Right lobe of liver (tissue), 6 donors: ENCODE measurements at regions not wholly inside any gene's neighbourhood (a gene's known extent, or its start where the extent isn't known, plus 50 kb on each side); places are given as distances from the start of the nearest gene placed in this dataset.

Experiments used
- ATAC-seq, 4 donors: fragments of 200-7000 bp; cut with Tn5 transposase; one replicate each; pipeline ENCODE4 v1.9.1; 2020; ENCODE audit warnings: mild to moderate bottlenecking in 4 of 4, moderate library complexity in 4 of 4
- DNase-seq, 3 donors: peaks; one replicate each; pipeline ENCODE4 v3.0.0-alpha.2; 2020
- H3K27ac ChIP-seq, 3 donors: fragments of 200-600 bp; one replicate each; pipeline ENCODE4 v1.8.0; 2022
- H3K27me3 ChIP-seq, 2 donors: fragments of 200-600 bp; one replicate each; pipeline ENCODE4 v1.8.0; 2022
- H3K36me3 ChIP-seq, 4 donors: fragments of 200-600 bp; sonication (generic) in 1 of 4; one replicate each; pipeline versions ENCODE4 v1.5.1 to v1.8.0; 2017 to 2022; ENCODE audit warnings: control low read depth in 1 of 4
- H3K4me1 ChIP-seq, 4 donors: fragments of 200-600 bp; sonication (generic) in 1 of 4; one replicate each; pipeline versions ENCODE4 v1.5.1 to v1.8.0; 2017 to 2022; ENCODE audit warnings: control low read depth in 1 of 4
- H3K4me3 ChIP-seq, 3 donors: fragments of 200-600 bp; one replicate each; pipeline ENCODE4 v1.8.0; 2022
- H3K9me3 ChIP-seq, 4 donors: fragments of 200-600 bp; sonication (generic) in 1 of 4; one replicate each; pipeline versions ENCODE4 v1.5.1 to v1.8.0; 2017 to 2022; ENCODE audit warnings: control low read depth in 1 of 4
- CTCF ChIP-seq, 4 donors: fragments of 200-600 bp in 3 of 4; fragments of 450-650 bp in 1 of 4; IDR thresholded peaks; one replicate each; pipeline versions ENCODE4 v1.5.1 to v1.8.0; 2016 to 2022; ENCODE audit warnings: antibody characterized with exemption in 4 of 4, mild to moderate bottlenecking in 2 of 4
- POLR2A ChIP-seq: fragments of 450-650 bp; IDR thresholded peaks from one replicate; pipeline ENCODE4 v1.6.1; 2017; ENCODE audit warnings: antibody characterized with exemption, mild to moderate bottlenecking
- WGBS: methylation state at CpG from one replicate; pipeline ENCODE4 v1.1.6; 2018; ENCODE audit warnings: low coverage, low lambda C conversion rate; ENCODE audit not compliant: insufficient coverage; ENCODE audit errors: missing lambda C conversion rate; 5-methylcytosine and 5-hydroxymethylcytosine counted together
- intact Hi-C, 2 donors: fragments of 100-400 bp; cut with DNase I; formaldehyde crosslinking; loops; one replicate each; pipeline versions ENCODE4 v1.11.2 to v1.14.1; 2022
- donor health status: DM: no; HTN: yes; CAD: no.
- donor health status: DM: no; HTN: no; CAD: no.
- donor health status: DM: no; HTN: no; CAD: no.
- donor health status: DM: no; HTN: yes; CAD: no.
- donor health status: DM: no; HTN: yes; CAD: no.

GRCh38 chr4:182066037-182066436, 177.2 kb upstream of the TENM3 start:
- 66% methylated on average over 7 of the region's 7 CpGs for WGBS
- intact Hi-C loops: no loop called here
- Histone ChIP-seq H3K4me1 (no peaks in the 10 kb centered on the region), H3K36me3 (no peaks in the 10 kb centered on the region), H3K4me3 (no peak overlapping the region), H3K27ac (no peak overlapping the region), H3K27me3 (no peaks in the 10 kb centered on the region), H3K9me3 (no peaks in the 10 kb centered on the region)
- ATAC-seq (no peak), DNase-seq (no peak)
- TF ChIP-seq CTCF (IDR thresholded peaks at IDR 0.05) (no peak), POLR2A (no peak)

GRCh38 chr4:182067828-182068227, 175.4 kb upstream of the TENM3 start:
- Histone ChIP-seq H3K4me1 (no peaks in the 10 kb centered on the region), H3K36me3 (no peaks in the 10 kb centered on the region), H3K27me3 (no peaks in the 10 kb centered on the region), H3K27ac (no peak overlapping the region), H3K9me3 (no peaks in the 10 kb centered on the region), H3K4me3 (no peak overlapping the region)
- no peak for ATAC-seq
- intact Hi-C loops: no loop called here
- no peak for TF ChIP-seq POLR2A
- TF ChIP-seq CTCF (IDR thresholded peaks at IDR 0.05): no peak
- no peak for DNase-seq
- 61% methylated on average over 2 of the region's 5 CpGs for WGBS

- Histone ChIP-seq H3K4me1 (no peaks in the 10 kb centered on the region), H3K27me3 (no peaks in the 10 kb centered on the region), H3K36me3 (no peaks in the 10 kb centered on the region), H3K9me3 (no peaks in the 10 kb centered on the region), H3K27ac (no peak overlapping the region), H3K4me3 (no peak overlapping the region)
- no peak for TF ChIP-seq CTCF (IDR thresholded peaks at IDR 0.05)
- no peak for TF ChIP-seq POLR2A
- ATAC-seq: no peak
- no peak for DNase-seq
- intact Hi-C loops: no loop called here
Measured at GRCh38 chr4:182068920-182069319, 174.3 kb upstream of the TENM3 start.

- Histone ChIP-seq H3K27me3 (no peaks in the 10 kb centered on the region), H3K4me1 (no peaks in the 10 kb centered on the region), H3K9me3 (no peaks in the 10 kb centered on the region), H3K27ac (no peak overlapping the region), H3K4me3 (no peak overlapping the region), H3K36me3 (no peaks in the 10 kb centered on the region)
- DNase-seq (no peak), ATAC-seq (no peak)
- WGBS: 55% methylated on average over 3 of the region's 3 CpGs
- TF ChIP-seq CTCF (IDR thresholded peaks at IDR 0.05): no peak
- TF ChIP-seq POLR2A: no peak
- intact Hi-C loops: no loop called here
Measured at GRCh38 chr4:182073278-182073677, 169.9 kb upstream of the TENM3 start.

GRCh38 chr4:182074139-182074538, 169.1 kb upstream of the TENM3 start:
- H3K27ac ChIP-seq: no peak overlapping the region
- intact Hi-C loops: no loop called here
- WGBS: 25% methylated on average over 3 of the region's 3 CpGs
- H3K4me3 ChIP-seq: no peak overlapping the region
- H3K27me3 ChIP-seq: no peaks in the 10 kb centered on the region
- H3K36me3 ChIP-seq: no peaks in the 10 kb centered on the region
- H3K4me1 ChIP-seq: no peaks in the 10 kb centered on the region
- ATAC-seq (no peak), DNase-seq (no peak)
- H3K9me3 ChIP-seq: no peaks in the 10 kb centered on the region
- TF ChIP-seq CTCF (IDR thresholded peaks at IDR 0.05) (no peak), POLR2A (no peak)
